Prostate gland (tissue), 2 donors: ENCODE measurements at regions not wholly inside any gene's neighbourhood (a gene's known extent, or its start where the extent isn't known, plus 50 kb on each side); places are given as distances from the start of the nearest gene placed in this dataset.

ENCODE experiments used
- DNase-seq: peaks from one replicate; pipeline ENCODE4 v3.0.0-alpha.2; 2019; ENCODE audit warnings: low spot score
- H3K27ac ChIP-seq, 2 donors: fragments of 200-600 bp; sonication (generic); 2 replicates each; pipeline ENCODE4 v1.5.1; 2017 to 2019
- H3K27me3 ChIP-seq: fragments of 200-600 bp; sonication (generic); replicated peaks from 2 replicates; pipeline ENCODE4 v1.5.1; 2019; ENCODE audit not compliant: insufficient read depth
- H3K36me3 ChIP-seq, 2 donors: fragments of 200-600 bp; sonication (generic); 1 replicate in 1 of 2; 2 replicates in 1 of 2; pipeline versions ENCODE4 v1.5.1 to v1.8.1; 2017 to 2019
- H3K4me1 ChIP-seq: fragments of 200-600 bp; sonication (generic); replicated peaks from 2 replicates; pipeline ENCODE4 v1.5.1; 2019
- H3K4me3 ChIP-seq, 2 donors: fragments of 200-600 bp; sonication (generic); 2 replicates each; pipeline ENCODE4 v1.5.1; 2017 to 2019
- H3K9me3 ChIP-seq: fragments of 200-600 bp; sonication (generic); 2 replicates; pipeline ENCODE4 v1.5.1; 2017
- CTCF ChIP-seq, 4 experiments: fragments of 200-600 bp in 2 of 4; fragments of 450-650 bp in 2 of 4; sonication (generic) in 2 of 4; IDR thresholded peaks; 1 replicate in 3 of 4; 2 replicates in 1 of 4; pipeline ENCODE4 v1.5.1; 2016 to 2019; ENCODE audit warnings: antibody characterized with exemption in 4 of 4, mild to moderate bottlenecking in 2 of 4, moderate library complexity in 2 of 4
- POLR2A ChIP-seq: fragments of 450-650 bp; IDR thresholded peaks from one replicate; pipeline ENCODE4 v1.6.1; 2016; ENCODE audit warnings: antibody characterized with exemption, mild to moderate bottlenecking
- POLR2AphosphoS5 ChIP-seq: sonication (generic); formaldehyde crosslinking; IDR thresholded peaks from one replicate; pipeline ENCODE4 v1.6.1; 2017; ENCODE audit warnings: antibody characterized with exemption
- WGBS: methylation state at CpG from one replicate; pipeline ENCODE4 v1.1.5; 2018; 5-methylcytosine and 5-hydroxymethylcytosine counted together
- intact Hi-C: fragments of 100-400 bp; cut with DNase I; formaldehyde crosslinking; loops from one replicate; pipeline ENCODE4 v1.14.2; 2022

GRCh38 chr1:219806020-219806419, 122.3 kb downstream of the SLC30A10 start:
- no peaks in the 10 kb centered on the region for H3K27me3 ChIP-seq
- 36% methylated on average over 4 of the region's 4 CpGs for WGBS
- no peaks in the 10 kb centered on the region for H3K4me1 ChIP-seq
- no peak overlapping the region for H3K4me3 ChIP-seq
- intact Hi-C loops: no loop called here
- no peak for DNase-seq
- H3K9me3 ChIP-seq: no peaks in the 10 kb centered on the region
- H3K36me3 ChIP-seq: no peaks in the 10 kb centered on the region
- TF ChIP-seq POLR2AphosphoS5: no peak
- no peak for TF ChIP-seq POLR2A
- no peak for TF ChIP-seq CTCF (IDR thresholded peaks at IDR 0.05)
- no peak overlapping the region for H3K27ac ChIP-seq

GRCh38 chr1:219805191-219805590, 123.2 kb downstream of the SLC30A10 start:
- WGBS: 35% methylated on average over 6 of the region's 6 CpGs
- intact Hi-C loops: no loop called here
- Histone ChIP-seq H3K4me3 (no peak overlapping the region), H3K36me3 (no peaks in the 10 kb centered on the region), H3K27me3 (no peaks in the 10 kb centered on the region), H3K9me3 (no peaks in the 10 kb centered on the region), H3K4me1 (no peaks in the 10 kb centered on the region), H3K27ac (no peak overlapping the region)
- DNase-seq: no peak
- TF ChIP-seq CTCF (IDR thresholded peaks at IDR 0.05) (no peak), POLR2AphosphoS5 (no peak), POLR2A (no peak)

- TF ChIP-seq POLR2AphosphoS5 (no peak), CTCF (IDR thresholded peaks at IDR 0.05) (no peak), POLR2A (no peak)
- no peak overlapping the region for H3K4me3 ChIP-seq
- H3K4me1 ChIP-seq: no peaks in the 10 kb centered on the region
- H3K27me3 ChIP-seq: no peaks in the 10 kb centered on the region
- H3K27ac ChIP-seq: no peak overlapping the region
- DNase-seq: no peak
- no peaks in the 10 kb centered on the region for H3K36me3 ChIP-seq
- intact Hi-C loops: no loop called here
- WGBS: 61% methylated on average over 5 of the region's 5 CpGs
- H3K9me3 ChIP-seq: no peaks in the 10 kb centered on the region
Observed at GRCh38 chr1:219801156-219801820, 127.1 kb downstream of the SLC30A10 start.

GRCh38 chr1:219798283-219799030, 129.9 kb downstream of the SLC30A10 start:
- TF ChIP-seq CTCF (IDR thresholded peaks at IDR 0.05) (no peak), POLR2A (no peak), POLR2AphosphoS5 (no peak)
- Histone ChIP-seq H3K27me3 (no peaks in the 10 kb centered on the region), H3K9me3 (no peaks in the 10 kb centered on the region), H3K36me3 (no peaks in the 10 kb centered on the region), H3K27ac (no peak overlapping the region), H3K4me3 (no peak overlapping the region), H3K4me1 (no peaks in the 10 kb centered on the region)
- intact Hi-C loops: no loop called here
- 79% methylated on average over 3 of the region's 3 CpGs for WGBS
- no peak for DNase-seq

- no peak for DNase-seq
- Histone ChIP-seq H3K27ac (no peak overlapping the region), H3K4me1 (no peaks in the 10 kb centered on the region), H3K9me3 (no peaks in the 10 kb centered on the region), H3K27me3 (no peaks in the 10 kb centered on the region), H3K4me3 (no peak overlapping the region), H3K36me3 (no peaks in the 10 kb centered on the region)
- intact Hi-C loops: no loop called here
- WGBS: 90% methylated on average over 2 of the region's 2 CpGs
- TF ChIP-seq POLR2A (no peak), POLR2AphosphoS5 (no peak), CTCF (IDR thresholded peaks at IDR 0.05) (no peak)
Observed at GRCh38 chr1:219797683-219798082, 130.7 kb downstream of the SLC30A10 start.
